Stimulated activated CD4-positive, alpha-beta T cell treated with anti-CD3 and anti-CD28 coated beads, Interleukin-4, amount 100 ng/mL, for 24 hours (primary cell): ENCODE measurements at regions not wholly inside any gene's neighbourhood (a gene's known extent, or its start where the extent isn't known, plus 50 kb on each side); places are given as distances from the start of the nearest gene placed in this dataset.
"Not testable (repeated sequence)": the region's sequence is repeated elsewhere in the genome, so short reads cannot be mapped to it uniquely, and the experiment has no call there.

Source experiments
- DNase-seq: peaks from one replicate; pipeline ENCODE4 v3.0.0-alpha.2; 2020

DNA sequence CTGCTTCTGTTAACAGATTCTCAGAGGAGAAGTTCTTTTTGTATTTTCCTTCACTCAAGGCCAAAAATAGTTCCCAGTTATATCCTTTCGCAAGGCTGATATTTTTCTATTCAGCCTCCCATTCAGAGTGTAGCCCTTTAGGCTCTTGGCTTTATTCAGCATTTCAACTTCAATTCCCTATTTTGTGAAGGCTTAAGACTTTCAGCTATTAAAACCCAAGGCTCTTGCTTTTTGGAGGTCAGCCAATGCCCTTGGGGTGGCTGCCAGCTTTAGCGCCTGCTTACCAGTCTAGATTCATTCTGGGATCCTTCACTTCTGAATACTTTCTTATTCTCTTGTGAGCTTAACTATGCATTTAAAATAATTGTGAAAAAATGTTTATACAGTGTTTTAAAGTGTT lies 57.3 kb upstream of the ADGRA3 start:
- DNase-seq: no peak

DNA sequence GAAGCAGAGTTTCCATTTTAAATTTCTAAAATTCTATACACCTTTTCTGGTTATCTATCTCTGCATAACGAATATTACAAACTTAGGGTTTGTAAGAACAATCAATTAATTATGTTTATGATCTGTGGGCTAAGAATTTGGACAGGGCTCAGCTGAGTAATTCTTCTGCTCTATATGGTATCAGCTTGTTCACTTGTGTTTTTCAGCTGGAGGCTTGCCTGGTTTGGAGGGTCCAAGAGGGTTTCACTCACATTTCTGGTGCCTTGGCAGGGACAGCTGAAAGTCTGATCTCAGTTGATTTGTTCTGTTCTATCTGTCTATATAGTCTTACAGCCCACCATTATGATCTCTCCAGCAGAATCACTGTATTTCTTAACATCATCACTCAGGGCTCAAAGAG lies 57.8 kb upstream of the ADGRA3 start:
- DNase-seq: no peak

DNA sequence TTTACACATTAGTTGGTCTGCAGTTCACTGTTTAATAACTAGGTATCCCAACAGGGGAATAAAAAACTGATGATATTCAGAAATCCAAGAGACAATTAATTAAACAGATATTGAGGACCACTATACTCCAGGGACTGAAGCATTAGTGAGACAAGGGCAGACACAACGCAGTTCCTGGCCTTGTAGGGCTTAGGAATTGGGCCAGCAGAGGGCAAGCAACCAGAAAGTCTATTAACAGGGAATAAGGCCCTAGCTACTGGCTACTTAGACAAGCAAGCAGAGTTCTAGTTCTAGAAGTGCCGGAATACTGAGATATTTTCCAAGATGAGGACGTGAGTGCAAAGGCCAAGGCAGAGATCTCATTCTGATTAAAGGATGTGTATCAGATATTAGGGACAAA lies 58.6 kb upstream of the ADGRA3 start:
- DNase-seq: no peak

DNA sequence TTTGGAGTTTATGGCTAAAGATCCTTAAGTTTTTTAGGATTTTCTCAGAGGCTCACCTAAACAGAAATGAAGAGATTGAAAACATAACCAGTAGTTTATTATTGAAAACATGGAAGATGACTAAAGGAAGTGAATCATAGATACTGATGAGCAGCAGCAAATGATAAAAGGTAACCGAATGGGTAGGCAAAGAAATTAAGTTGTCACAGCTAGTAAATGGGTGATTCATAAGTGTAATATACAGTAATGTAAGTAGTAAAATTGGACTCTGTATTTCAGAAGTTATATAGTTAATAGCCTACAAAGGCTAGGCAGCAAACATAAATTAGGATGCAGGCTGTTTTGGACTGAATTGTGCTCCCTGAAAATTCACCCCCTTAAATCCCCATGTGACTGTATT lies 59.0 kb upstream of the ADGRA3 start:
- DNase-seq: no peak

DNA sequence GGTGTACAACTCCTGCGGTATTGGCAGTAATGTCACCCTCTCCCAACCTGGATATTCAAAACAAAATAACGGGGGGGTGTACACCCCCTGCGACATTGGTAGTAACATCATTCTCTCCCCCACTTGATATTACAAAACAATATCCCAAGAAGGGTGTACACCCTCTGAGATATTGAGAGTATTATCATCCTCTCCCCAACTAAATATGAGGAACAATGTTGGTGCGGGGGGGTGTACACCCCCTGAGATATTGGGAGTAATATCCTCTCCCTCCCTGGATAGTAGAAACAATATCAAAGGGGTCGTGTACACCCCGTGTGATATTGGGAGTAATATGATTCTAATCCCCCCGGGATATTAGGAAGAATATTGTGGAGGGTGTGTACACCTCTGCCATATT lies 71.4 kb upstream of the ADGRA3 start:
- no peak for DNase-seq

DNA sequence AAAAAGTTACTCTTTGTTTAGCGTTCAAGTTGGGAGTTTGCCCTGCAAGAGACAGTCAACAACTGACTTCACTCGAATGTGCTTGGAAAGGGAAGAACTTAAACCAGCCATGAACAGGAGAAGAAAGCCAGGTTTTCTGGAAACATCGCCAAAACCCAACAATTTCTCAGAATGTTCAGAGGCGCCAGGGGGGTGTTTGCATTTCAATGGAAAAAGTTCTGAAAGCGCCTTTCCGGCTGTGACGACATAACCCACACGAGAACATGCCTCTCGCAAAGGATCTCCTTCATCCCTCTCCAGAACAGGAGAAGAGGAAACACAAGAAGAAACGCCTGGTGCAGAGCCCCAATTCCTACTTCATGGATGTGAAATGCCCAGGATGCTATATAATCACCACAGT lies 78.1 kb upstream of the ADGRA3 start:
- DNase-seq: no peak

DNA sequence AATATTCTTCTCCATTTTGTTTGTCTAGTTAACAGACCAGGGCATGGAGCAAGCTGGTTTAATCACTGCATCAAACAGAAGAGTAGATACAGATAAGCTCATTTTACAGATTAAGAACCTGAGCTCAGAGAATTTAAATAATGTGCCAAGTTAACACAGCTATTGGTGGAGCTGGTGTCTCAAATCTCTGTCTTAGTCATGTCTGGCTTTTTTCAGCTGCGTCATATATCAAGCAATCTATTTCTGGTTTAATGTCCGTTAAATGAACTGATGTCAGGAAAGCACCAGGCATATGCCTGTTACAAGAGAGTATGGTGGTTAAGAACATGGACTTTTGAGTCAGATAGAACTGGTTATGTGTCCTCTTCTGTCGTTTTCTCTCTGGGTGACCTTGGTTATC lies 79.8 kb upstream of the ADGRA3 start:
- no peak for DNase-seq

DNA sequence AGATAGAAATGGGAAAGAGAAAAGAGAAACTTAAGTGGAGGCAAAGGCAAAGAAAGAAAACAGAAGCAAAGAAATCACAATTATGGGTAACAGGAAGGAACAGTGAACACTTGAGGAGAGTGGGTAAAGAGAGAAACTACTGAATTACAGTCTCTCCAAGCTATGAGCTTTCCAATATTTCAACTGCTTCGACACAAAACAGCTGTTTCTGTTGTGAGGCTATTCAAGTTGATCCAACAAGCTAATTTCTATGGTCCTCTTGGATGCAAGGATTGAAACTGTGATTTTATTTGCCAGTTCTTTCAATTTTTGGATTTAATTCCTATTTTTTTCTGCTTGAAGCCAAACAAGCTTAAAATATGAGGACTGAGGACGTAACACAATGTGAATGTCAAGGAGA lies 80.5 kb upstream of the ADGRA3 start:
- DNase-seq: no peak

DNA sequence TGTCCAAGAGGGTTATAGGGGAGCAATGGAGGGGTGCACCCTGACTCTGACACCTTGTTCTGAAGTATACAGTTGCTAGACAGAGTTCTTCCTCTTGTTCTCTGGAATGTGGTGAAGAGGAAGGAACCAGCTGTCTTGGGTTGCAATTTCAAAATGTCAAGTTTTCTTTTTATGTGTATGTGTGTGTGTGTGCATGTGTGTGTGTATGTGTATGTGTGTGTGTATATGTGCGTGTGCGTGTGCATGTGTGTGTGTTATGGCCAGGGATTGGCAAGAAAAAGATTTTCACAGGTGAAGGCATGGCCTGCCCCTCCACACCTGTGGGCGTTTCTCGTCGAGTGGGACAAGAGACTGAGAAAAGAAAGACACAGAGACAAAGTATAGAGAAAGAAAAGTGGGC lies 81.6 kb upstream of the ADGRA3 start:
- DNase-seq: no peak

DNA sequence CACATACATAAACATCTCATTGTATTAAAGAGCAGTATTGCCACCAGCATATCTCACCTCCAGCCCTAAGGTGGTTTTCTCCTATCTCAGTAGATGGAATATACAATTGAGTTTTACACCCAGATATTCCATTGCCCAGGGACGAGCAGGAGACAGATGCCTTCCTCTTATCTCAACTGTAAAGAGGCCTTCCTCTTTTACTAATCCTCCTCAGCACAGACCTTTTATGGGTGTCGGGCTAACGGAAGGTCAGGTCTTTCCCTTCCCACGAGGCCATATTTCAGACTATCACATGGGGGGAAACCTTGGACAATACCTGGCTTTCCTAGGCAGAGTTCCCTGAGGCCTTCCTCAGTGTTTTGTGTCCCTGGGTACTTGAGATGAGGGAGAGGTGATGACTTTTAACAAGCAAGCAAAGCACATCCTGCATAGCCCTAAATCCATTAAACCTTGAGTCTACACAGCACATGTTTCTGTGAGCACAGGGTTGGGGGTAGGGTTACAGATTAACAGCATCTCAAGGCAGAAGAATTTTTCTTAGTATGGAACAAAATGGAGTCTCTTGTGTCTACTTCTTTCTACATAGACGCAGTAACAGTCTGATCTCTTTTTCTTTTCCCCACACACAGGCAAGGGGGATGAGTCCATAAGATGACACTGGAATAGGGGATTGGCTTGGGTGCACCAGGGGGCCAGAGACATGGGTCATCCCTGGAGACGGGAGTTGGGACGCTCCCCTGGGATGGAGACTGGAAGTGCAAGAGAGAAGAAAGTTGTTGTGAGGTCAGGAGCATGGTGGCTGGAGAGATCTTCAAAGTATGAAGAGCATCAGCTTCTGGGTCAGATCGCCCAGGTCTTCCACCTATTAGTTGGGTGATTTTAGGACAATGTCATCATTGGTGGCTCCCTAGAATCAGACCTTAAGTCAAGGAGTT lies 82.5 kb upstream of the ADGRA3 start:
- not testable (repeated sequence) for DNase-seq

DNA sequence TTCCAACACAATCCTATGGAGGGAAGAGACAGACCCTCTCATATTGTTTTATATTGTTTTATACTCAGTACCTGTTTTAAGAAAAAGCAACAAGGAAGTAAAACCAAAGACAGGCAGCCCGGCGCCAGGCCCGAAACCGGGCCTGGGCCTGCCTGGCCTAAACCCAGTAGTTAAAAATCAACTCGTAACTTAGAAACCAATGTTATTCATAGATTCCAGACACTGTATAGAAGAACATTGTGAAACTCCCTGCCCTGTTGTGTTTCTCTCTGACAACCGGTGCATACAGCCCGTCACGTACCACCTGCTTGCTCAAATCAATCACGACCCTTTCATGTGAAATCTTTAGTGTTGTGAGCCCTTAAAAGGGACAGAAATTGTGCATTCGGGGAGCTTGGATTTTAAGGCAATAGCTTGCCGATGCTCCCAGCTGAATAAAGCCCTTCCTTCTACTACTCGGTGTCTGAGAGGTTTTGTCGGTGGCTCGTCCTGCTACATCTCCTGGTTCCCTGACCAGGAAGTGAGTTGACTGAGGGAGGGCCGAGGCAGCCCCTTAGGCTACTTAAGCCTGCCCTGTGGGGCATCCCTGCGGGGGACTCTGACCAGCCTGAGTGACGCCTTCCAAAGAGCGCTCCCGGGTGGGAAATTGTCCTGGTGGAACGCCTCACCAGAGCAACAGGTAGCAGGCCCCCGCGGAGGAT lies 83.5 kb upstream of the ADGRA3 start:
- not testable (repeated sequence) for DNase-seq

DNA sequence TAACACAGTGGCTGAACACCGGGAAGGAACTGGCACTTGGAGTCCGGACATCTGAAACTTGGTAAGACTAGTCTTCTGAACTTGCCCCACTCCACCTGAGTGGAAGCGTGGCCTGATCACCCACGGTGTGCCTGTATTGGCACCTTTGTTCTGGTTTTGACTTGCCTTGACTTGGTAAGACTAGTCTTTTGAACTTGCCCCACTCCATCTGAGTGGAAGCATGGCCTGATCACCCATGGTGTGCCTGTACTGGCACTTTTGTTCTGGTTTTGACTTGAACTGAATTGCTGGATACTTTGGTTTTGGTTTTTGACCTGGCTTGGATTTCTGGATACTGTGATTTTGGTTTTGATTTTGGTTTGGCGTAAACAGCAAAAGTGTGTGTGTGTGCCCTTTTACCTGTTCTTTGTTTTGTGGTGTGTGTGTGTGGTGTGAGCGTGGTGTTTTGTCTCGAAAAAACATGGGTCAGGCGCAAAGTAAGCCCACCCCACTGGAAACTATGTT lies 84.1 kb upstream of the ADGRA3 start:
- not testable (repeated sequence) for DNase-seq

DNA sequence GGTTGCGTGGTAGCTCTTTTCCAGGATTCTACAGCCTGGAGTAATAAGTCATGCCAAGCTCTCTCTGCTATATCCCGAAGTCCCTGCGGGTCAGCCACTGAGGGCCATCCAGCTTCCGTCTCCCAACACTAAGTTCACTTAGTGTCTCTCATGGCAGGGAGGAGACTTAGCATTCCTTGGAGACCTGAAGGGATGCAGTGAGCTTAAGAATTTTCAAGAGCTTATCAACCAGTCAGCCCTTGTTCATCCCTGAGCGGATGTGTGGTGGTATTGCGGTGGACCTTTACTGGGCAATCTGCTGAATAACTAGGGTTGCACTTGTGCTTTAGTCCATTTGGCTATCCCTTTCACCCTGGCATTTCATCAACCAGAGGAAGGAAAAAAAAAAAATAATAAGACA lies 85.8 kb upstream of the ADGRA3 start:
- not testable (repeated sequence) for DNase-seq

DNA sequence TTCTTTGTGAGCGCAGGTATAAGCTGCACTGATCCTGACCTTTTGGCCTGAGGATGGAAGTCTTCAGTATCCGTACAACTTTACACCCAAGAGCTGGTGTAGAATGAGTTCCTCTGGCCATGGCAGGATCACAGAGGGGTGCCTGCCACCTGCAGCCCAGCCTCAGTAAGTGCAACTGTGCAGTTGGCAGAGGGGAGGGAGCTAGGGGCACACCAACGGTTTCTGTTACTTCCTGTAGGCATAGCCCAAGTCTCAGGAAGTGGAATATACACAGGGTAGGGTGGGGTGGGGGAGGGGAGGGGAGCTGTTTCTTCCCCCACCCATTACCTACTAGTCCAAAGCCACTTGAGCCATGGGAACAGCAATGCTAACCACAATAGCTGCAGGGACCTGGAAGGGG lies 85.4 kb upstream of the GBA3 start:
- DNase-seq: peak; percentile 27

DNA sequence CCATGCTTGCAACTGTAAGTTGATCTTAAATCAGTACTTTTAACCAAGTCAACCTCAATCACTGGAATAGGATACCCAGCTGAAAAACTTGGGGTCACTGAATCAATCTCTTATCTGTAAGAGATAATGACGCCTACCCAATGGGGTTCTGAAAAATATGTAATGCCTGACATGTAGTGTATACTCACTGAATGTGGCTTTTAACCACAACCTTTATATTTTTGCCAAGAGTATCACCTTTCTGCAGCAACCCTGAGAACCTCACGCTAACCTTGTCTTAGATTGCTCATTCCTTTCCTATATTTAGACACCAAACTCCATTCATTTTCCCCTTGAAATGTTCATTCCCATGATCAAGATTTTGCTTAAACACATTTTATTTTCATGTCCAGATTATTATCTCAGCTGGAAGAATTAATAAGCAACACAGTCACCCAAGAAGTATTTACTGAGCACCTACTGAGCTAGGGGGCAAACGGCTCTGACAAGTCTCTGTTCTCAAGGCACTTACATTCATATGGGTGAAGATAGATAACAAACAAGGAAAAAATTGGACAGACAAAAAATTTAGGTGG lies 82.7 kb upstream of the GBA3 start:
- not testable (repeated sequence) for DNase-seq

DNA sequence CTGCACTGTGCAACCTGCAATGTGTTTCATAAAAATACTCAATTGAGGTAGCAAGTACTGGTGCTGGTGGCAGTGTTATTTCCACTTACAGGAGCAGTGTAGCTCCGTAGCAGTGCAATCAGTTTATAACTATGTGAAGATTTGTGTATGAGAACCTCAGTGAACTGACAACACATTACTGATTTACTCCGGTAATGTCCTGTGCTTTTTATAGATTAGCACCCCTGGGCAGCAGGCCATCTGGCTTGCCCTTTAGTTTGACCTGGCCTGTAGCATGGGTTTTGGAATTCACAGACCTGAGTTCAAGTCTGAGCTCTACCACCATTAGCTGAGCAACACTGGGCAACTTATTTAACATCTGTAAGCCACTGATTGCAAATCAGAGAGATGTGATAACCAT lies 78.6 kb upstream of the GBA3 start:
- no peak for DNase-seq

DNA sequence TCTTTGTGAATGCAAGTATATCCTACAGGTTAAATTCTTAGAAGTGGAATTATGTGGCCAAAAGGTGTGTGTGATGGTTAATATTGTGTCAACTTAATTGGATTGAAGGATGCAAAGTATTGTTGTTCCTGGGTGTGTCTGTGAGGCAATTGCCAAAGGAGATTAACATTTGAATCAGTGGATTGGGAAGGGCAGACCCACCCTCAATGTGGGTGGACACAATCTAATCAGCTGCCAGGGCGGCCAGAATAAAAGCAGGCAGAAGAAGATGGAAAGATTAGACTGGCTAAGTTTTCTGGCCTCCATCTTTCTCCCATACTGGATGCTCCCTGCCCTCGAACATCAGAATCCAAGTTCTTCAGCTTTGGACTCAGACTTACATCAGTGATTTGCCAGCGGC lies 76.2 kb upstream of the GBA3 start:
- no peak for DNase-seq

DNA sequence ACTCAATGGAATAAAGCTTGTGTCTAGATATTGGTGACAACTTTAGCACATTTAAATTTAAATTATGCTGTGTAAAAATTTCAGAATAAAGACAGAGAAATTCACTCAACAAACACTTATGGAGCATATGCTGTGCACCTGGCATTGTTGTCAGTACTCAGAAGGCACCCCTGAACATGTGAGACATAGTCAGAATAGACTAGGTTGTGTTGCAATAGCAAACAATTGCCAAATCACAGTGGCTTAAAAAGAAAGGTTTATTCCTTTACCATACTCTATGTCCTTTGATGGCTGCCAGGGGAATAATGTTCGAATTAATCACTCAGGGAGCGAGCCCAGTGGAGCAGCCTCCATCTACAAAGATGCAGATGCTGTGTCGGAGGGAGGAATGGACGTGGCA lies 72.6 kb upstream of the GBA3 start:
- DNase-seq: not testable (repeated sequence)

DNA sequence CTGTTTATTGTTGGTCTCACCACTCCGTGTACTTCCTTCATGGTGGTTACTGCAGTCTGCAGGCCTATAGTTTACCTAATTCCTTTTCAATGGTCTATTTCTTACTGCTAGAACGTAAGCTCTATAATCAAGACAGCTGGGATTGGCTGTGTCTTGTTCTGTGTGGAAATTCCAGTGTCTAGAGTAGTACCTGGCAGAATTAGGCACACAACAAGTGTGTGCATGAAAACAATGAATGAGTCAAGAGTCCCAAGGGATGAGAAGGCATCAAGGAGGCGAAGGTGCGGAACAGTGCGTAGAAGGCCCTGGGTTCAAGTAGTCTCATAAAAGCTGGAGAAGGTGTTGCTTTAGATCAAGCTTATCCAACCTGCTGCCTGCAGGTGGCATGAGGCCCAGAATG lies 70.8 kb upstream of the GBA3 start:
- not testable (repeated sequence) for DNase-seq

DNA sequence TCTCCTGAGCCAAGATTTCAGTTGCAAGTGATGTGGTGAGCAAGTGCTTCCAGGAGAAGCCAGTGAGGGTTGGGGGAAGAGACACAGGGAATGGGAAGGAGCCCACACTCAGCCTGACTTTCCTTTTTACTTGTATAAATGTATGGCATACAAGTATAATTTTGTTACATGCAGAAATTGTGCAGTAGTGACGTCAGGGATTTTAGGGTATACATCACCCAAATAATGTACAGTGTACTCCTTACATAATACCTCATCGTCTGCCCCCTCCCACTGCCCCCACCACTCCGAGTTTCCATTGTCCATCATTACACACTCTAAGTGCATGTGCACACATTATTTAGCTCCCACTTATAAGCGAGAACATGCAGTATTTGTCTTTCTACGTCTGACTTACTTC lies 68.7 kb upstream of the GBA3 start:
- not testable (repeated sequence) for DNase-seq

DNA sequence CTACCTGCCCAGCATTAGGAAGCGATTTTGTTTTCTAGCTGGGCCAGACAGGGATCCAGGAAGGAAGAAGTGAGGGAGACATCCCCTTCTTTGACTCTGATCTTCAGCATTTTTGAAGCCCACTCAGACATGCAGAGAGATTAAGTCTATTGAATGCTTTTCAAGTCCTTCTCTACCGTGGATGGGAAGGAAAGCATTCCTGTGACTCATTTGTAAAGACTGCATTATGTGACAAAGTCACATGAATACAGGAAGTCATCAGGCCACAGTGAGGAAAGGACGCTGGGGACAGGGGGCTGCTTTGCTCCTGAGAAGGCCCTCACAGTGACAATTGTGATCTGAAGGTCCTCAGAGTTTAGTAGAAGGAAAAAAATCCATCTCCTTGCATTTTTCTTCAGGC lies 67.4 kb upstream of the GBA3 start:
- DNase-seq: no peak

DNA sequence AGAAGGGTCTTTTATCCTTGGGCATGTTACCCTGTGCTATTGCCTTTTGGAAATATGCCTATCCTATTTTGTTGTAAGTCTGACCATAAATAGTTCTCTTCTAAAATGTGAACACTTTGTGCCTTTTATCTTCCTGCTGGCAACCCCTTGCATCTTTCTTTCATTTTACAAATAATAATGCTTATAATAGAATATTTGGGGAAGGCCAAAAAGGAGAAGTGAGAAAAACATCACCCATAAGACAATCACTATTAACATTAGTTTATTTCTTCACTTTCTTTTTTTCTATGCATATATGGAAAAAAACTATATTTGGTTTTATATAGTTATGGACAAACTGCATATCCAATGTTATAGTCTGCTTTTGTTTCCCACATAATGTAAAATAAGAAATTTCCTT lies 64.9 kb upstream of the GBA3 start:
- DNase-seq: not testable (repeated sequence)

DNA sequence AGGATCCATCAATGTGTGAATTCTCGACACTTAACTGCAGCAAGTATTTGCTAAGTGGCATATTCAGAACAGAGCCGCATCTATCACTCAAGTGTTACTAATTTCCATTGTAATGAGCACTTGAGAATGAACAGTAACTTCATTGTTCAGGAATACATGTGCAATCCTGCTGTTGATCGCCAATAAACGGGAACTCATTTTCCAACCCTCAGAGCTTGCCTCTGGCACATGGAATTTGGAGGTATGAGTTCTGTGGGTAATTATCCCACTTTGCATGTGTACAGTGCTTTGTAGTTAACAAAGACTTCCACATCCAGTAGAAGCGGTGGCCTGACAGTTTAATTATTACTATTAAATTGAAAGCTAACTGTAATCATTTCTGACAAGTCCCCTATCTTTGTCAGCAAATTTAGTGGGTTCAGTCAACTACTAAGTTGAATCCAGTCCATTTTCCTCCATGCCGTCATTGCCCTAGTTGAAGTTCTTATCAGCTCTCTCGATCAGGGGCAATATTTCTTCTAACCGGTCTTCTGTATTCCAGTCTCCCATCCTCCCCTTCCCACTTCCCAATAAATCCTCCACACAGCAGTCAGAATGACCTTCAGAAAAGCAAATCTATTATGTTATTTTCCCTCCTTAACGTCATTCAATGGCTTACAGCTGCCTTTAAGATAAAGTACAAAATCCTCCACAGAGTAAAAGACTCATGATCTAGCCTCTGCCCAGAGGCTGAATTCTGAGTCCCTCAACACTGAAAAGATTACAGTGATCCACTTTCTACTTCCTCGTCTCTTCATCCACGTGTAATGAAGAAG lies 62.4 kb upstream of the GBA3 start:
- not testable (repeated sequence) for DNase-seq
